ENCODE measurements at regions not wholly inside any gene's neighbourhood (a gene's known extent, or its start where the extent isn't known, plus 50 kb on each side); places are given as distances from the start of the nearest gene placed in this dataset.
"Not testable (repeated sequence)": the region's sequence is repeated elsewhere in the genome, so short reads cannot be mapped to it uniquely, and the experiment has no call there.

- no peak for DNase-seq
Observed at GRCh38 chr4:181004056-181004455, 1239.1 kb upstream of the TENM3 start.

GRCh38 chr4:181006499-181007260 lies 1236.5 kb upstream of the TENM3 start:
- no peak for DNase-seq

GRCh38 chr4:181007751-181008150 lies 1235.5 kb upstream of the TENM3 start:
- no peak for DNase-seq

- DNase-seq, result no peak
Observed at GRCh38 chr4:181008164-181008563, 1235.0 kb upstream of the TENM3 start.

- DNase-seq, result no peak
Observed at GRCh38 chr4:181013162-181013561, 1230.0 kb upstream of the TENM3 start.

- no peak for DNase-seq
Observed at GRCh38 chr4:181017038-181017437, 1226.2 kb upstream of the TENM3 start.

- no peak for DNase-seq
Observed at GRCh38 chr4:181018472-181018871, 1224.7 kb upstream of the TENM3 start.

- DNase-seq, result no peak
Observed at GRCh38 chr4:181018913-181019312, 1224.3 kb upstream of the TENM3 start.

GRCh38 chr4:181020456-181020855 lies 1222.7 kb upstream of the TENM3 start:
- no peak for DNase-seq

GRCh38 chr4:181021213-181021612 lies 1222.0 kb upstream of the TENM3 start:
- no peak for DNase-seq

- not testable (repeated sequence) for DNase-seq
Observed at GRCh38 chr4:181030135-181030921, 1212.9 kb upstream of the TENM3 start.

- no peak for DNase-seq
Observed at GRCh38 chr4:181030961-181031360, 1212.2 kb upstream of the TENM3 start.

GRCh38 chr4:181043486-181043885 lies 1199.7 kb upstream of the TENM3 start:
- DNase-seq, result no peak

GRCh38 chr4:181046809-181047208 lies 1196.4 kb upstream of the TENM3 start:
- DNase-seq, result no peak

GRCh38 chr4:181051931-181052330 lies 1191.3 kb upstream of the TENM3 start:
- DNase-seq, result no peak

GRCh38 chr4:181061787-181062186 lies 1181.4 kb upstream of the TENM3 start:
- DNase-seq, result no peak

- no peak for DNase-seq
Observed at GRCh38 chr4:181063212-181063611, 1180.0 kb upstream of the TENM3 start.

- DNase-seq, result no peak
Observed at GRCh38 chr4:181077341-181077740, 1165.9 kb upstream of the TENM3 start.

GRCh38 chr4:181078196-181078595 lies 1165.0 kb upstream of the TENM3 start:
- DNase-seq, result no peak

- DNase-seq, result no peak
Observed at GRCh38 chr4:181083757-181084361, 1159.3 kb upstream of the TENM3 start.

GRCh38 chr4:181085557-181085956 lies 1157.6 kb upstream of the TENM3 start:
- DNase-seq, result no peak

- no peak for DNase-seq
Observed at GRCh38 chr4:181105487-181105886, 1137.7 kb upstream of the TENM3 start.

GRCh38 chr4:181106398-181106797 lies 1136.8 kb upstream of the TENM3 start:
- DNase-seq, result no peak

GRCh38 chr4:181108237-181108636 lies 1135.0 kb upstream of the TENM3 start:
- DNase-seq, result no peak
